Colonic mucosa (tissue), 4 donors: ENCODE measurements at regions not wholly inside any gene's neighbourhood (a gene's known extent, or its start where the extent isn't known, plus 50 kb on each side); places are given as distances from the start of the nearest gene placed in this dataset.

Source experiments
- DNase-seq: peaks from one replicate; pipeline ENCODE4 v3.0.0-alpha.2; 2020
- H3K27ac ChIP-seq: fragments of 200-600 bp; one replicate; pipeline ENCODE4 v1.8.0; 2021
- H3K27me3 ChIP-seq: fragments of 200-600 bp; one replicate; pipeline ENCODE4 v1.8.0; 2021
- H3K36me3 ChIP-seq: fragments of 200-600 bp; one replicate; pipeline ENCODE4 v1.8.0; 2021
- H3K4me1 ChIP-seq: fragments of 200-600 bp; one replicate; pipeline ENCODE4 v1.8.0; 2021; ENCODE audit warnings: mild to moderate bottlenecking
- H3K4me3 ChIP-seq: fragments of 200-600 bp; one replicate; pipeline ENCODE4 v1.8.0; 2021
- H3K9ac ChIP-seq, 2 donors: one replicate each; pipeline ENCODE4 v1.7.0; 2013; ENCODE audit warnings: control low read depth in 2 of 2, low read depth in 2 of 2, low read length in 2 of 2
- H3K9me3 ChIP-seq: fragments of 200-600 bp; one replicate; pipeline ENCODE4 v1.8.0; 2021
- intact Hi-C: fragments of 100-400 bp; cut with DNase I; formaldehyde crosslinking; loops from one replicate; pipeline ENCODE4 v1.14.1; 2022
- TF ChIP-seq, protein P1 (sequence below): fragments of 200-600 bp; IDR thresholded peaks from one replicate; pipeline ENCODE4 v1.8.0; 2022; ENCODE audit warnings: antibody characterized with exemption, mild to moderate bottlenecking
- donor health status: healthy.
- donor health status: DM: no; HTN: no; CAD: no.
- donor health status: DM: no; HTN: no; CAD: no.

DNA sequence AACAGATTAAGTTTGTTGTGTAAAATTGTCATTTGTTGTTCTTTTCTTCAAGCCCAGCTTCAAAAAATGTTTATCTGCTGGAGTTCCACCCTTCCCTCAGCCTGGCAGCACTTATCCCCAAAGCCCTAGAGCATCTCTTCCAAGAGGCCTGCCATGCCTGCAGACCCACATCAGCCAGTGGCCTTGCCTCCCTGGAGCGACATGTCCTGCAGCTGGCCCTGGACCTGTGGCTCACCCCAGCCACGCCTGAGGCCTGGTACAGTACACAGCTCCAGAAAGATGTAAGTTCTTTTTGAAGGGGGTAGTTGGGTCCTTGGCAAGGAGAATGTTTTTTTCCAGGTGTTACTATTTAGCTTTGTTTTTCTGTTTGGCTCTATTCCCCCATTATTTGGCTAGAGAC, 124.8 kb downstream of the CD164 start:
- TF ChIP-seq, protein P1, sequence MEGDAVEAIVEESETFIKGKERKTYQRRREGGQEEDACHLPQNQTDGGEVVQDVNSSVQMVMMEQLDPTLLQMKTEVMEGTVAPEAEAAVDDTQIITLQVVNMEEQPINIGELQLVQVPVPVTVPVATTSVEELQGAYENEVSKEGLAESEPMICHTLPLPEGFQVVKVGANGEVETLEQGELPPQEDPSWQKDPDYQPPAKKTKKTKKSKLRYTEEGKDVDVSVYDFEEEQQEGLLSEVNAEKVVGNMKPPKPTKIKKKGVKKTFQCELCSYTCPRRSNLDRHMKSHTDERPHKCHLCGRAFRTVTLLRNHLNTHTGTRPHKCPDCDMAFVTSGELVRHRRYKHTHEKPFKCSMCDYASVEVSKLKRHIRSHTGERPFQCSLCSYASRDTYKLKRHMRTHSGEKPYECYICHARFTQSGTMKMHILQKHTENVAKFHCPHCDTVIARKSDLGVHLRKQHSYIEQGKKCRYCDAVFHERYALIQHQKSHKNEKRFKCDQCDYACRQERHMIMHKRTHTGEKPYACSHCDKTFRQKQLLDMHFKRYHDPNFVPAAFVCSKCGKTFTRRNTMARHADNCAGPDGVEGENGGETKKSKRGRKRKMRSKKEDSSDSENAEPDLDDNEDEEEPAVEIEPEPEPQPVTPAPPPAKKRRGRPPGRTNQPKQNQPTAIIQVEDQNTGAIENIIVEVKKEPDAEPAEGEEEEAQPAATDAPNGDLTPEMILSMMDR: no peak
- H3K4me1 ChIP-seq: peaks cover 5% of the 10 kb centered on the region
- no peaks in the 10 kb centered on the region for H3K27me3 ChIP-seq
- DNase-seq: no peak
- H3K4me3 ChIP-seq: no peak overlapping the region
- no peak overlapping the region for H3K27ac ChIP-seq
- no peaks in the 10 kb centered on the region for H3K36me3 ChIP-seq
- no peak overlapping the region for H3K9ac ChIP-seq
- intact Hi-C loops: no loop called here
- no peaks in the 10 kb centered on the region for H3K9me3 ChIP-seq

DNA sequence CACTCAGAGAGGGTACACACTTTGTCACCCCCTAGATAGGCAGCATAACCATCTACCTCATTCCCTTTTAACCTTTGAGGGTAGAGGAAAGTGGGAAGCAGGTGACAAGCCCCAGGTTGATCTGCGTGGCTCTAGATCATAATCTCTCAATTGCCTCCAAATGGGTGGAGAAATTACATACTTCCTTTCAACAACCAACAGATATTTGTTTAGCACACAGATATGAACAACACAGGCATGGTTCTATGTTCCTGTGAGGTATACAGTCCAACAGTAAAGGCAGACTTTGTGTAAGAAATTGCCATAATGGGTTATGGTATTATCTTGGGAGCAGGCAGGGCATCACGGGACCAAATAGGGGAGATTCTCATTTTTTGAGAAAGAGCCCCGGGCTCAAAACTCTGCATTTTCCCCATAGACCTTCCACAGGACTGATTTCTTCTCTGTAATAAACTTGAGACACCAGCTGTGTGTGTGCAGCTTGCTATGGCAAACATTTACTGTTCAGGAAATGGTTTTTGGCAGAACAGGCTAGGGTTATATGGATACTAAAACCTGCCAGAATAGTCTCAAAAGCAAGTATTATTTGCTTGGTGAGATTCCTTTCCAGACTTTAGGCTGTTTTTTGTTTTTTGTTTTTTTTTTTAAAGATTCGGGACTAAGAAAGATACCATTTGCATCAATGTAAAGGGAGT, 126.2 kb downstream of the CD164 start:
- peak overlapping the region in 1 of 2 donors; percentile 58 for H3K9ac ChIP-seq
- H3K9me3 ChIP-seq: no peaks in the 10 kb centered on the region
- peak overlapping the region; percentile 38 for H3K27ac ChIP-seq
- no peak overlapping the region for H3K4me3 ChIP-seq
- peaks cover 5% of the 10 kb centered on the region for H3K4me1 ChIP-seq
- H3K36me3 ChIP-seq: no peaks in the 10 kb centered on the region
- H3K27me3 ChIP-seq: no peaks in the 10 kb centered on the region
- TF ChIP-seq, protein P1: no peak
- intact Hi-C loops: no loop called here
- DNase-seq: peak; percentile 46

DNA sequence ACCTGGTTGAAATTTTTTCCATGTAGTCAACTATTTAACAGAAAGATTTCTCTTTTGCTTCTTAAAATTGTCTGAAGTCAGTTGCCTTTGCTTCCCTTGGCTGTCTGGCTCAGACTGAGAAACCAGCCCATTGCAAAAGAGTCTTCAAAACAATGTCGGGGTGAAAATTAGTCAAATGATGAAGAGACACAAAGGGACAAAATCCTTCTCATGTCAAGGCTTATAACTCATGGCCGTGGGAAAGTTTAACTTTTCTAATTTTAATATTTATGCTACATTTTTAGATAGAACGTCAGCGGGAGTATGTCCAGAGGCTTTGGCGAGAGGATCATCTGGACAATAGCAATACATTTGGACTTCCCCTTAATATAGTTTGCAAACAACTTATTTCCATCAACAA, 127.2 kb downstream of the CD164 start:
- no peaks in the 10 kb centered on the region for H3K9me3 ChIP-seq
- H3K27ac ChIP-seq: no peak overlapping the region
- TF ChIP-seq, protein P1: no peak
- no peak for DNase-seq
- H3K4me3 ChIP-seq: no peak overlapping the region
- no peak overlapping the region for H3K9ac ChIP-seq
- intact Hi-C loops: no loop called here
- no peaks in the 10 kb centered on the region for H3K36me3 ChIP-seq
- peaks cover 5% of the 10 kb centered on the region for H3K4me1 ChIP-seq
- no peaks in the 10 kb centered on the region for H3K27me3 ChIP-seq

DNA sequence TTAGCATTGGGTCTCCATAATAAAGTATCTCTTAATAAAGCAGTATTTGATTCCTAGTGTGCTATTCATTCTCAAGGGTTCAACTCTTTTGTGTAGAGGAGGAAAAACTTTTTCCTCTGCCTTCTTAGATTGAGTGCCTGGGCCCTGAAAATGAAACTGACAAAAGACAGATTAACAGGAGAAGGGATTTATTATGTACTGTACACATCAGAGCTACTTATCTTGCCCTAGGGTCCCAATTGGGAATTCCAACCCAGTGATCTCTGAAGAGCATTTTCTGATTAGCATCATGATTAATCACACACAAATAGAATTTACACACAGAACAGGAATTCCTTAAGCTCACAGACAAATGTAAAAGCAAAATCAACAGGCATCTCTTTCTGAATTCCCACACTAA, 128.9 kb downstream of the CD164 start:
- no peak for DNase-seq
- Histone ChIP-seq H3K9ac (no peak overlapping the region), H3K4me1 (peaks cover 5% of the 10 kb centered on the region), H3K4me3 (no peak overlapping the region), H3K36me3 (no peaks in the 10 kb centered on the region), H3K9me3 (no peaks in the 10 kb centered on the region), H3K27me3 (no peaks in the 10 kb centered on the region), H3K27ac (no peak overlapping the region)
- intact Hi-C loops: no loop called here
- TF ChIP-seq, protein P1: no peak

DNA sequence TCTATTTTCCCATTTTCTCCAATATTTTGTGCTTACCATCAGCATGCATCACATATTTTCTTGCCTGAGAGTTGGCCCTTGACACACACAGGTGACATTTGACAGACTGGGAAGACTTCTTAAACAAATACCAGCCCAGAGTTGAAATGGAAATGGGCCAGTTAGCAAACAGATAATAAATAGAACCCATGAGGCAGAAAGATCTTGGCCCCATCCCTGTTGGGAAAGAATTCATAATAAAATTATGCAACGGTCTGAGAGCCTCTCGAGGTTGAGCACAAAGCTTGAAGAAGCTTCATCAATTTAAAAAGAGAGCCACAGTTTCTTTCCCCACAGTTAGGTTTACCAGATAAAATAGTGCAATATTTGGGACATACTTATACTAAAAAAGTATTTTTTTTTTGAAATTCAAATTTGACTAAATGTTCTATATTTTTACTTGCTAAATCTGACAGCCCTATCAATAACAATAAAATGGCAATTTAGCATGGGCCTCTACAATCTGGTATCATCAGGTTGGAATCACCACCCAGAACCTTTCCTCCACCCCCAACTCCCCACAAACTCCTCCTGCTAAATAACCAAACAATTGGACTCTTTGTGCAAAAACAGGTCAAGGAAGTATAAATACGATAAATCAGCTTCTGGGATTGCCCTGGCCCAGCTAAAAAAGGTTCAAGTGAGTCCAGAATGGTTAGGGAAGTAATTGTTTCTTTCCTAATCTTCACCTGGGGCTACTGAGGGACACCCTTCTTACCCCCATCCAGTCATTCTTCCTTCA, 129.8 kb downstream of the CD164 start:
- intact Hi-C loops: no loop called here
- TF ChIP-seq, protein P1: no peak
- Histone ChIP-seq H3K4me3 (no peak overlapping the region), H3K9me3 (no peaks in the 10 kb centered on the region), H3K27ac (no peak overlapping the region), H3K36me3 (no peaks in the 10 kb centered on the region), H3K9ac (no peak overlapping the region), H3K27me3 (no peaks in the 10 kb centered on the region), H3K4me1 (peaks cover 5% of the 10 kb centered on the region)
- DNase-seq: no peak
